Left kidney (tissue), 1 donor: ENCODE measurements at regions not wholly inside any gene's neighbourhood (a gene's known extent, or its start where the extent isn't known, plus 50 kb on each side); places are given as distances from the start of the nearest gene placed in this dataset.
"Not testable (repeated sequence)": the region's sequence is repeated elsewhere in the genome, so short reads cannot be mapped to it uniquely, and the experiment has no call there.

ENCODE experiments used
- DNase-seq: peaks from one replicate; pipeline ENCODE4 v3.0.0-alpha.2; 2013

GRCh38 chr6:76671751-76672150 lies 599.3 kb upstream of the IMPG1 start:
- DNase-seq, result no peak

- DNase-seq, result no peak
These were observed 571.8 kb upstream of the IMPG1 start for GRCh38 chr6:76644231-76644630.

DNA sequence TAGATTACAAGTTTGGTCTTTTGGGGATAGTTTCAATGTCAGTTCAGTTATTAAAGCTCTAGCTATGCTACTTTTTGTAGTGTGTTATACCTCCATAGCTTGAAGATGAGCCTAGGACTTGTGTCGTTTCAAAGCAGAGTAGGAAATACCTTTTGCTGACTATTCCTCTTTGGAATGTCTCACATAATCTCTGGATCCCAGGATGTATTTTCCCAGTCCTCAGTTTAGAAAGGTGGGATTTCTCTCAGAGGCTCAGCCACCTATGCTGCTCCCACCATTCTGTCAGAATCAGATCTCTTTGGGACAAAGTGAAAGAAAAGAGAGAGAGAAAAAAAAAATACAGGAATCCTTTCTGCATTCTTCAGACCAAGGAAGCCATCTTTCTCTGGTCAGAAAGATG lies 567.5 kb upstream of the IMPG1 start:
- DNase-seq, result no peak

DNA sequence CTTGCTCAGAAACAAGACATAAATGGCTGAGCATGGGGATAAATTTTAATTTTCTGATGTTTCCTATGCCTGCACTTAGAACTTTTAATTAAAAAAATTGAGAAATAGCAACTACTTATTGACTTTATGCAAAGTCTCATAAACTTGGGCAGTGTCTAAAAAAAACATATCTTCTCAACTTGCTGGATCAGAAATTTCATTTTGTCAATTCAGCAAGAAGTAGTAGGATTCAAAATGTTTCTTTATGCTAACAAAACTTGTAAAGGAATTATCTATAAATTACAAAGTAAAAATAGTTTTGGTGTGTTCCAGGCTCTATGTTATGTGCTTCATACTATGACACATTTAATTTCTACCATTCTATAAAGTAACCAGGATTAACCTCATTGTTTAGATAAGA lies 562.2 kb upstream of the IMPG1 start:
- no peak for DNase-seq

DNA sequence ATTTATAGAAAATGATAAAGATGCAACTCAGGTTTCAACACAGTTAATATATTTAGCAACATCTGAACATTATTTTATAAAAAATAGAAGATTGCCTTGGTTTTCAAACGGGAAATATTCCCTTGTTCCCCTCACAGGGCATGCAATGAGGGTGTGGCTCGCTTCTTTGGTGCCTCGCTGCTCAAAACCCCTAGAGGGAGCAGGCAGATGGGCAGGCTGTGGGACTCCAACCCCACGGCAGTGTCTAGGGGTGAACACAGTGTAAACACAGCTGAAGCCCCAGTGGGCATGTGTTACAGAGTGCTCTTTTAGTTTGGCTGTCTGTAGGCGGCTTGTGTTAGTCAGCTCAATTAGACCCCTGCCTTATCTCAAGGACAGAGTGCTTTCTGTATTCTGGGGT lies 560.8 kb upstream of the IMPG1 start:
- DNase-seq, result no peak

GRCh38 chr6:76631622-76632021 lies 559.2 kb upstream of the IMPG1 start:
- DNase-seq, result no peak

DNA sequence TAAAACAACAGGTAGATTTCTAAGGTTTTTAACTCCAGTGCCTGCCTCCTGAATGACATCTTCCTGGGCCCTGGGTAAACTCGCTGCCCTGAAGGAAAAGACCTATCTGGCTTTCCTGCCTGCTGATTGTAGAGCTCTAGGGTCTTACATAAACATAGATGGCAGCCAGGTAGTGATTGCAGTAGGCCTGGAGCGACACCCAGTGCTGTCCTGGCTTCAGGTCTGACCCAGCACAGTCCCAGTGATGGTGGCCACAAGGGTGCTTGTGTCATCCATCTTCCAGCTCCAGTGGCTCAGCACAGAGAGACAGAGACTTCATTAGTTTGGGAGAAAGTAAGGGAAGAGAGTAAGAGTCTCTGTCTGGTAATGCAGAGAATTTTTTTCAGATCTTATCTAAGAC lies 542.9 kb upstream of the IMPG1 start:
- DNase-seq, result no peak

DNA sequence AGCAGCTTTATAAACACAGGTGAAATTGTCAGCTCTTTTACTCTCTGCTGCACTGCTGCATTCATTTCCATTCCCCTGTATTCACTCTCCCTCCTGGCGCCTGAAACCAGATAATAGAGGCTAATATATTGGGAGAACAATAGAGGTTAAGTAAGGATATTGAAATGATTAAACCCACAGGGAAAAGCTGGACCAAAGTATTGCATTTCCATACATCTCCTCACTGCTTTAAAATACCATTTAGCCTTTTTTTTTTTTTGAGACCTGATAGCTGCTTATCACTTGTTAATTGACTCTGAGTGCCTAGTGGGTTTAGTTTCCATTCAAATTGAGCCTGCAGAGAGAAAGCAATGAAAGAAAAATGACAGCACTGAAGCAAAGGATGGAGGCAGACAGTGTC lies 540.5 kb upstream of the IMPG1 start:
- no peak for DNase-seq

GRCh38 chr6:76609160-76609559 lies 536.7 kb upstream of the IMPG1 start:
- no peak for DNase-seq

- no peak for DNase-seq
These were observed 521.6 kb upstream of the IMPG1 start for GRCh38 chr6:76594109-76594508.

DNA sequence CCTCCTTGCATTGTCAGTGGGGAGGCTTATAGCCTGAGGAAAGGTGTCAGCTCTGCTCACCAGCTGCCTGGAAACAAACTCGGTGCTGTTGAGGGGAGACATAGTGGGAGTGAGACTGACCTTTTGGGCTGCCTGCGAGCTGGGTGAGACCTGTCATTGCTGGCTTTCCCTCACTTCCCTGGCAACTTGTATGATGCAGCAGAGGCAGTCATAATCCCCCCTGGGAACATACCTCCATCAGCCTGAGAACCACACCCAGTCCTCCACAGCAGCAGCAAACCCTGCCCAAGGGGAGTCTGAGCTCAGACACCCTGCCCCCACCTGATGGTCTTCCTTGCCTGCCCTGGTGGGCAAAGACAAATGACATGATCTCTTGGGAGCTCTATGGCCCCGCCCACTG lies 521.2 kb upstream of the IMPG1 start:
- no peak for DNase-seq

- no peak for DNase-seq
These were observed 520.1 kb upstream of the IMPG1 start for GRCh38 chr6:76592566-76592965.

DNA sequence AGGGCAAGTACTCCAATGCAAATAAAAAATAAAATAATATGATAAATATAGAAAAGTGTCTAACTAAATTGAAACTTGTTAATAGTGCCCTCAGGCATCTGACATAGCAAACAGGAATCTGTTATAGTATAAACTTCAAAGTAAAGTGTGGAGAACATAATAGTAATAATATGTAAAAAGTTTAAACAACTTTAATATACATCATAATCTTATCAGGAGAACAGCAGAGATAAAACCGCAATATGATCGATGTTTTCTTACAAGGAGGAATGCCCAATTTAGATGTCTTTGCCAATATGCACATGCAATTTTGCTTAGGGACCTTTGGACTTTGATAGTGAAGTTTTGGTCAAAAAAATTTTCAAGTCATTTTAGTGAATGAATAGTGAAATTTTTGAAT lies 514.8 kb upstream of the IMPG1 start:
- DNase-seq, result no peak

GRCh38 chr6:76584121-76584520 lies 511.7 kb upstream of the IMPG1 start:
- DNase-seq, result no peak

DNA sequence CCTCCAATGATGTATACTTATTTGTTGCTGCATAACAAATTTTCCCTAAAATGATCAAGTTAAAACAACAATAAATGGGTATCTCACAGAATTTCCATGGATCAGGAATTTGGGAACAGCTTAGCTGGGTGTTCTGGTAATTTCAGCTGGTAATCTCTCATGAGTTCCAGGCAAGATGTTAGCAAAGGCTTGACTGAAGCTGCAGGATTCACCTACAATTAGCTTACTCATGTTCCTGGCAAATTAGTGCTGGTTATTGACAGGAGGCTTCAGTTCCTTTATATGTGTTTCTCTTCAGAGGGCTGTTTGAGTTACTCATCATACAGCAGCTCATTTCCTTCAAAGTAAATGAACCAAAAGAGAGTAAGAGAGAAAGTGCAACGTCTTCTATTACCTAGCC lies 506.3 kb upstream of the IMPG1 start:
- no peak for DNase-seq

DNA sequence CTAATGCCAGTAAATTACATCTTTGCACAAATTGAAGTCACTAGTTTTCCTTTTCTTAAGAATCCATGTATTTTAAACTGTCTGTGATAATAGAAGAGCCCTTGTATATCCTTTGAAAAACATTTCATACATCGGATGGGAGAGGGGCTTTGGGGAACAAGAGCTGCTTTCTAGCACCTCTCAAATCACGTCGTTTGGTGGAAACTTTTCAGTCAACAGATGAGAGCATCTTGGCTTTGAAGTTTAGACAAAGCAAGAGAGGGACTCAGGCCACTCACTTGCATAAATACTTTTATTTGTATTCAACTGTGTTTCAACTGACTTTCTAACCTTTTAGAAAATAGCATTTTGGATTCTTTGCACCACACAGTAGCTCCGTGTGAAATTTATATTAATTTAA lies 502.3 kb upstream of the IMPG1 start:
- DNase-seq, result no peak

GRCh38 chr6:76565932-76566331 lies 493.5 kb upstream of the IMPG1 start:
- DNase-seq, result no peak

- not testable (repeated sequence) for DNase-seq
These were observed 489.9 kb upstream of the IMPG1 start for GRCh38 chr6:76562371-76562770.

GRCh38 chr6:76560851-76561755 lies 488.6 kb upstream of the IMPG1 start:
- DNase-seq, result not testable (repeated sequence)

DNA sequence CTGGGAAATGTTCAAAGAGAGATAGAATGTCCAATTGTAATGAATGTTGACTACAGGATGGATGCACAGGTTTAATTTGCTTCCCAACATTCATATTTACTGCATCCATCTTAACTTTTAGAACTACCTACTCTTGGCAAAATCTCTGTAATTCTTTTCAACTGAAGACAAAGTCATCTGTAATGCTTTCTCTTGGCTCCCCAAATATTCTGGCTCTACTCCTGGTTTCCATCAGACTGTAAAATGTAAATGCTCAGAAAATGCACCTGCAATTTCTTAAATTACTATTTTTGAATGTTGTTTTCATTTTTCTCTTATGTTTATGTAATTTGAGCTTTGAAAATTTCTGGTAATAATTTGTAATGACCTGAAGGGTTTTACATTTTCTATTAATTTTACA lies 480.8 kb upstream of the IMPG1 start:
- no peak for DNase-seq

DNA sequence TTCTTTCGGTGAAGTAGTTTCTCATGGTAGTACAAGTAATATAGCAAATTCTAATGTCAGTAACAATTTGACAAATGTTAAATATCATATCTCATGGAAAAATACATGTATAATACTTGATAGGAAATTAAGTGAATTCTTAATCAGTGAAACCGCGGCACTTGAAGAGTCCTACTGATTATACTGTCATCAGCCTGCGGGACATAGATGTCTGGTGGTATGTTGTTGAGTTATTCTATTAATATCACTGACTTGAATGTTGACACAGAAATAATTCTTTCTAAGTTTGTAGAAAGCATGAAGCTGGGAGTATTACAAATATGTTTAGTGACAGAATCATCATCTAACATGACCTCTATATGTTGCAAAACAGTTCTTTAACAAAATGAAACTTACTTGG lies 479.8 kb upstream of the IMPG1 start:
- no peak for DNase-seq

GRCh38 chr6:76533661-76534060 lies 461.2 kb upstream of the IMPG1 start:
- no peak for DNase-seq

DNA sequence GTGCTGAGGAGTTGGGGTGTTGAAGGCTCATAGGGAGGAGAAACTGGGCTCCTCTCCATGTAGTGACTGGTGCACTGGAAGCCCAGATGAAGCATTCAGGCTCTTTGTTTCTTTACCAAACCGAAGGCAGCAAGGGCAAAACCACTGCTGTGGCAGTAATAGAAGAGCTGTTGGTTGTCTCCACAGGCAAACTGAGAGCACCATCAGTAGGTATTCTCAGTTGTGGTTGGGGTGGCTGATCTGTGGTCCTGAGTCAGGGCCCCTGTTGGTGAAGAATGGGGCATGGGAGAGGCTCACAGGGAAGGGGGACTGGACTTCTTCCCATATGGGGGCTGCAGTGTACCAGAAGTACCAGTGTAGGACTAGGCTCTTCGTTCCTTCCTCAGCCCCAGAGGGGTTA lies 460.2 kb upstream of the IMPG1 start:
- no peak for DNase-seq

DNA sequence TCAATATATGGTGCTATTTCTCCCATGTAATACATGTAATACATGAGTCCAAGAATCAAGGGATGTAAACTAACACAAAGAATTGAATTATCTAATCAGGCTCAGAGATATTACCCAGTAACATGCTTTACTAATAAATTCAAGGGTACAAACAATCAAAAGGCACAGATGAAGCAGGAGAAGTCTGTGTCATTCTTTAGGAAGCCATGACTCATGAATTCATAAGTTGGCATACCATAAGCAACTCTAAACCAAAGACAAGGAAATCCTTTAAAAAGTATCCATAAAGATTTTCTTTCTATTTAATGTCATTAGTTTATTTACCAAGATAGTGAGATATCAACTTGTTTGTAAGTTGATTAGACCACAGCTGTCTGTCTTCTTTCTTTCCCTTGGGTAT lies 446.0 kb upstream of the IMPG1 start:
- no peak for DNase-seq
